Heart right ventricle (tissue), 16 donors: ENCODE measurements at regions not wholly inside any gene's neighbourhood (a gene's known extent, or its start where the extent isn't known, plus 50 kb on each side); places are given as distances from the start of the nearest gene placed in this dataset.

Experiments used
- ATAC-seq, 8 donors: fragments of 200-7000 bp; cut with Tn5 transposase; one replicate each; pipeline ENCODE4 v1.9.1; 2020; ENCODE audit warnings: mild to moderate bottlenecking in 8 of 8, moderate library complexity in 8 of 8, moderate number of reproducible peaks in 1 of 8
- DNase-seq, 2 donors: peaks; one replicate each; pipeline ENCODE4 v3.0.0-alpha.2; 2020
- H3K27ac ChIP-seq, 10 donors: fragments of 200-600 bp; sonication (generic) in 2 of 10; one replicate each; pipeline versions ENCODE4 v1.5.0 to v1.8.0; 2020 to 2022; ENCODE audit warnings: mild to moderate bottlenecking in 3 of 10
- H3K27me3 ChIP-seq, 7 donors: fragments of 200-600 bp; one replicate each; pipeline ENCODE4 v1.8.0; 2021 to 2022; ENCODE audit warnings: mild to moderate bottlenecking in 2 of 7
- H3K36me3 ChIP-seq, 9 donors: fragments of 200-600 bp; sonication (generic) in 1 of 9; one replicate each; pipeline versions ENCODE4 v1.5.0 to v1.8.0; 2020 to 2022; ENCODE audit warnings: mild to moderate bottlenecking in 2 of 9
- H3K4me1 ChIP-seq, 9 donors: fragments of 200-600 bp; sonication (generic) in 1 of 9; one replicate each; pipeline versions ENCODE4 v1.5.0 to v1.8.0; 2020 to 2022; ENCODE audit warnings: mild to moderate bottlenecking in 4 of 9
- H3K4me3 ChIP-seq, 10 donors: fragments of 200-600 bp; sonication (generic) in 2 of 10; one replicate each; pipeline versions ENCODE4 v1.5.0 to v1.8.0; 2020 to 2022; ENCODE audit warnings: mild to moderate bottlenecking in 7 of 10, moderate library complexity in 2 of 10
- H3K9me3 ChIP-seq, 11 donors: fragments of 200-600 bp in 10 of 11; sonication (generic) in 2 of 11; one replicate each; pipeline versions ENCODE4 v1.5.0 to v1.8.0; 2013 to 2022; ENCODE audit warnings: mild to moderate bottlenecking in 2 of 11, control low read depth in 1 of 11, moderate library complexity in 1 of 11
- CTCF ChIP-seq, 9 donors: fragments of 200-600 bp; sonication (generic) in 2 of 9; IDR thresholded peaks; one replicate each; pipeline versions ENCODE4 v1.5.0 to v1.8.0; 2021 to 2022; ENCODE audit warnings: antibody characterized with exemption in 9 of 9, mild to moderate bottlenecking in 5 of 9, moderate library complexity in 1 of 9
- WGBS, 2 donors: extraction: QIAGEN DNeasy Blood & Tissue Kit; methylation state at CpG; one replicate each; pipeline ENCODE4 v1.1.7; 2013; ENCODE audit warnings: inconsistent platforms in 1 of 2; 5-methylcytosine and 5-hydroxymethylcytosine counted together
- intact Hi-C, 10 donors: fragments of 100-400 bp; cut with DNase I; formaldehyde crosslinking; loops; one replicate each; pipeline versions ENCODE4 v1.11.1 to v1.14.2; 2022
- donor health status: Arrhythmogenic right ventricular cardiomyopathy.
- donor health status: ischemic (EF 13 %, LVEDD 7.1; RV severe dilation, severe dysfunction).
- donor health status: healthy with polysubstance abuse.
- donor health status: DM: no; HTN: yes; CAD: no.
- donor health status: DM: no; HTN: no; CAD: no.
- donor health status: ischemic (EF 25% LVEDD 6.9; RV normal size, moderate dysfunction).
- donor health status: ischemic (EF 25% LVEDD 5.7; RV mildly dilated, moderate dysfunction).
- donor health status: healthy.
- donor health status: DM: yes; HTN: yes; CAD: no.
- donor health status: Ischemic cardiomyopathy.
- donor health status: ischemic (EF 35%, LVEDD 5.7; RV mildly dilated, moderate dysfunction).
- donor health status: nonischemic (EF 11% LVEDD 7.7; RV severe dilation, severe dysfunction).
- donor health status: DM: yes; HTN: yes; CAD: no.
- donor health status: PGD.
- donor health status: ischemic (EF 29% LVEDD 5.4; RV normal size, mild dysfunction).
- donor health status: nonischemic (EF 23%, LVEDD 6.1; RV moderate dilation, normal function).

- no peaks in the 10 kb centered on the region for H3K27me3 ChIP-seq
- ATAC-seq (no peak), DNase-seq (no peak)
- H3K4me1 ChIP-seq = peaks cover 0 to 7% (median 0%) of the 10 kb centered on the region in 9 donors
- H3K36me3 ChIP-seq = no peaks in the 10 kb centered on the region
- TF ChIP-seq CTCF (IDR thresholded peaks at IDR 0.05) = no peak
- no peak overlapping the region for H3K27ac ChIP-seq
- intact Hi-C loops = no loop called here
- H3K9me3 ChIP-seq = no peaks in the 10 kb centered on the region
- 92 to 97% methylated on average over 1 of the region's 1 CpG for WGBS, 2 donors
- H3K4me3 ChIP-seq = no peak overlapping the region
Observed at GRCh38 chr12:92476844-92477243, 225.9 kb upstream of the PLEKHG7 start.

- no peak for DNase-seq
- intact Hi-C loops = no loop called here
- Histone ChIP-seq H3K4me1 (peaks cover 3 to 17% (median 13%) of the 10 kb centered on the region in 9 donors), H3K27me3 (no peaks in the 10 kb centered on the region), H3K4me3 (no peak overlapping the region), H3K9me3 (no peaks in the 10 kb centered on the region), H3K27ac (no peak overlapping the region), H3K36me3 (no peaks in the 10 kb centered on the region)
- no peak for TF ChIP-seq CTCF (IDR thresholded peaks at IDR 0.05)
- ATAC-seq = no peak
- 92 to 94% methylated on average over 2 of the region's 2 CpGs for WGBS, 2 donors
Observed at GRCh38 chr12:92473564-92473963, 229.2 kb upstream of the PLEKHG7 start.

GRCh38 chr12:92472201-92472600 lies 230.6 kb upstream of the PLEKHG7 start:
- peaks cover 3 to 28% (median 15%) of the 10 kb centered on the region in 9 donors for H3K4me1 ChIP-seq
- no peaks in the 10 kb centered on the region for H3K9me3 ChIP-seq
- intact Hi-C loops = no loop called here
- no peak for TF ChIP-seq CTCF (IDR thresholded peaks at IDR 0.05)
- H3K36me3 ChIP-seq = no peaks in the 10 kb centered on the region
- no peak overlapping the region for H3K27ac ChIP-seq
- H3K4me3 ChIP-seq = no peak overlapping the region
- ATAC-seq = no peak
- H3K27me3 ChIP-seq = no peaks in the 10 kb centered on the region
- DNase-seq = no peak
- 91 to 99% methylated on average over 2 of the region's 2 CpGs for WGBS, 2 donors

GRCh38 chr12:92471551-92471950 lies 231.2 kb upstream of the PLEKHG7 start:
- Histone ChIP-seq H3K9me3 (no peaks in the 10 kb centered on the region), H3K27me3 (no peaks in the 10 kb centered on the region), H3K27ac (no peak overlapping the region), H3K4me3 (no peak overlapping the region), H3K4me1 (peaks cover 3 to 30% (median 22%) of the 10 kb centered on the region in 9 donors), H3K36me3 (no peaks in the 10 kb centered on the region)
- intact Hi-C loops = no loop called here
- DNase-seq (no peak), ATAC-seq (no peak)
- TF ChIP-seq CTCF (IDR thresholded peaks at IDR 0.05) = no peak
- WGBS, 2 donors = 96 to 97% methylated on average over 1 of the region's 1 CpG
